DMS 273 (cell line): ENCODE measurements at regions not wholly inside any gene's neighbourhood (a gene's known extent, or its start where the extent isn't known, plus 50 kb on each side); places are given as distances from the start of the nearest gene placed in this dataset.
"Not testable (repeated sequence)": the region's sequence is repeated elsewhere in the genome, so short reads cannot be mapped to it uniquely, and the experiment has no call there.

Source experiments
- DNase-seq: peaks from one replicate; lab custom pipeline; 2025; ENCODE audit not compliant: unreplicated experiment; lab: John Stamatoyannopoulos, UW

DNA sequence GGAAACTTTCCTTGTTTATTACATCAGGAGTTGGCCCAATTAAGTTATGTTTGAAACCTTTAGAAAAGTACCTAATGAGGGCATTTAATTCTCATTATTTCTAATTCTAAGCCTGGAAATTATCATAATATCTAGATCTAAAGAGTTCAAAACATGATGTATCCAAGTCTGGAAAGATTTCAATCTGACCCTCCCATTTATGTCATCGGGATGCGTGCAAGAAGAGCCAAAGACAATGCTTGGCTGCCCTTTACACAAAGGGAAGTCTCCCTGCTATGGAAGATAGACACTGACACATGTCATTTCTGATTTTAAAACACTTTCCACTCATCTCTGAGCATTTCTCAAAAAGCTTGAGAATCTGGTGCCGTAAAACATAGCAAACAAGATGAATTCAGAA, 222.4 kb downstream of the ANTXR2 start:
- DNase-seq, result no peak

GRCh38 chr4:79848329-79848728, 224.7 kb downstream of the ANTXR2 start:
- no peak for DNase-seq

DNA sequence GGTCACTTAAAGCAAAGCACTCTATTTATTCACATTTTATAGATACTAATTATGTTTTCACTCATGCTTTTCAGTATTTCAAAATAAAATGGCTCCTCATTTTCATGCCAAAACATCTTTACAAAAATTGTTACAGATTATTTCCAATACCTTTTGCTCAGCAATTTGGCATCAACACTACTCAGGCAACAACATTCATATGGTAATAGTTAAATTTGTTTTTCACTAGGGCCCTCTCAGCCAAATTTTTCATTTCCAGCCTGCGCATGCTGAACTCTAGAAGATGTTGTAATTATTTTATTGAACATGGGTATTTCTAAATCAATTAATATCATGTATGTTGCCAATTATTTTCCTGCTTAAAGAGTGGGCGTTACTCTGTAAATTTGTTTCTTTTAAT, 225.6 kb downstream of the ANTXR2 start:
- DNase-seq, result no peak

DNA sequence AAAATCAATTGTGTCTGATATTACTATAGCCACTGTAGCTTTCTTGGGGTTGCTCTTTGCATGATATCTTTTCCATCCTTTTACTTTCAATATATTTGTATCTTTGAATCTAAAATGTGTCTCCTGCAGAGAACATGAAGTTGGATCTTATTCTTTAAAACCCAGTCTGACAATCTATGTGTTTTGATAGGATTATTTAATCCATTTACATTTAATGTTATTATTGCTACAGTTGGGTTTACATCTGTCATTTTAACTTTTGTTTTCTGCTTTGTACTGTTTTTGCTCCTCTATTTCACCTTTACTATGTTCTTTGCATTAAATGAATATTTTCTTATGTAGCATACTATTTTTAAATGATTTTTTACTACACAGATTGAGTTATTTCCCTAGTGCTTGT, 230.9 kb downstream of the ANTXR2 start:
- no peak for DNase-seq

- no peak for DNase-seq
These were observed 239.2 kb downstream of the ANTXR2 start for GRCh38 chr4:79833857-79834256.

- no peak for DNase-seq
These were observed 241.1 kb downstream of the ANTXR2 start for GRCh38 chr4:79831701-79832514.

DNA sequence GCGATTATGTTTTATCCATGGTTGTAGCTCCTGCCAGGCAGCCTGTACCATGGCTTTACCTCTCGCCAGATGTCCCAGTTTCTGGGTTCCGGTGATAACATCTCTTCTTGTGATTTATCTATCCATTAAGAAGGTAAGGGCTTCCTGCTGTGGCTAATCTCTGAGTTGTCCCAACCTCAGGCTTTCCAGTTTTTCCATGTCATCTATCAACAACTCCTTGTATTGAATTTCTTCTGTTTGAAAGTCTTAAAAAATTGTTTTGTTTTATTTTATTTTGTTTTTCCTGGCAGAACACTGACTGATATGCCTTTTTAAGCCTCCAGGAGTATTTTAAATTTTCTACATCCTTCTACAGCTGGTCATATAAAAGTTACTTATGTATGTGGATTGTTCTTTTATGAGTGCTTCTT, 241.9 kb downstream of the ANTXR2 start:
- DNase-seq, result peak; percentile 79

- DNase-seq, result no peak
These were observed 245.7 kb downstream of the ANTXR2 start for GRCh38 chr4:79827283-79827682.

DNA sequence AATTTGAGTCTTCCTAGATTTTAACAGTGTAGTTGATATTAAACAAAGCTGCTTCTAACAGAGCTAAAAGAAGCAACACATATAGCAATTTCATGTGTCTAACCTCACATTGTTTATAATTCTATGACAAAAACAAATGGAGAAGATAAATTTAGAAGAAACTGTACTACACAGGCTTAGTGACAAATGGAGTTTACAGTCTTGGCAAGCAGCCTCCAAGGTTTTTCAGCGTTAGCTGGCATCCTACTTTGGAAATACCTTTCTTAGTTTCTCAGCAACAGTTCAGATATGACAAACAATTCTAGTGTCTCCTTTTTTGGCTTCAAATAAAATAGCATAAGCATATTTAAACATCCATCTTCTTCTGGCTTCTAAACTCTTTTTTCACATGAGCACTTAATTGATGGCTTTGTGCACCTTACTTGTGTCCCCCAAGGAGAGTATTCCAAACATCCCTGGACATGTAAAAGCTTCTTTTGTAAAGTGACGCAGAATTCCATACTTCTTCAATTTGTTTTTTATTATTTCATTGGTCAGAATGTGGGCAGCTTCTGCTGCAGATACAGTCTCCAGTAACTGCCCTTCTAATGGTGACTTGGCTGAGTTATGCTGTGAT, 249.8 kb downstream of the ANTXR2 start:
- DNase-seq, result no peak

- peak; percentile 8 for DNase-seq
These were observed 252.6 kb downstream of the ANTXR2 start for GRCh38 chr4:79820427-79820826.

DNA sequence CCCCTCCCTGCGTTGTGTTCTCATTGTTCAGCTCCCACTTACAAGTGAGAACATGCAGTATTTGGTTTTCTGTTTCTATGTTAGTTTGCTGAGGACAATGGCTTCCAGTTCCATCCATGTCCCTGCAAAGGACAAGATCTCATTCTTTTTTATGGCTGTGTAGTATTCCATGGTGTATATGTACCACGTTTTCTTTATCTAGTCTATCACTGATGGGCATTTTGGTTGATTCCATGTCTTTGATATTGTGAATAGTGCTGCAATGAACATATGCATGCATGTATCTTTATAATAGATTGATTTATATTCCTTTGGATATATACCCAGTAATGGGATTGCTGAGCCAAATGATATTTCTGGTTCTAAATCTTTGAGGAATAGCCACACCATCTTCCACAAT, 265.1 kb downstream of the ANTXR2 start:
- DNase-seq, result not testable (repeated sequence)

DNA sequence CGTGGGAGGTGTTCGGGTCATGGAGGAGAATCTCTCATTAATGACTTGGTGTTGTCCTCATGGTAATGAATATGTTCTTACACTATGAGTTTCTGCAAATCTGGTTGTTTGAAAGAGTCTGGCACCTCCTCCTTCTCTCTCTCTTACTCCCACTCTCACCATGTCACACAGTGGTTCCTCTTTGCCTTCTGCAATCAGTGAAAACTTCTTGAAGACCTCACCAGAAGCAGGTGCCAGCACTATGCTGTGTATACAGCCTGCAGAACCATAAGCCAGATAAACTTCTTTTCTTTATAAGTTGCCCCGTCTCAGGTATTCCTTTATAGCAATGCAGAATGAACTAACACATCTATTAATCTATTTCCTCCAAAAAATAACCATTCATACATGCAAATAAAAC, 275.0 kb downstream of the ANTXR2 start:
- no peak for DNase-seq

GRCh38 chr4:79796948-79797347, 276.1 kb downstream of the ANTXR2 start:
- DNase-seq, result no peak

DNA sequence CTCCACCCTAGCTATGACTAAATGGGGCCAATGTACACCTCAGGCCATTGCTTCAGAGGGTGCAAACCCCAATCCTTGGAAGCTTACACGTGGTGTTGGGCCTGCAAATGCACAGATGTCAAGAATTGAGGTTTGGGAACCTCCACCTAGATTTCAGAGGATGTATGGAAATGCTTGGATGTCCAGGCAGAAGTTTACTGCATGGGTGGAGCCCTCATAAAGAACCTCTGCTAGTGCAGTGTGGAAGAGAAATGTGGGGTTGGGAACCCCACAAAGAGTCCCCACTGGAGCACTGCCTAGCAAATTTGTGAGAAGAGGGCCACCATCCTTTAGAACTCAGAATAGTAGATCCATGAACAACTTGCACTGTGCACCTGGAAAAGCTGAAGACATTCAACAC, 284.1 kb downstream of the ANTXR2 start:
- peak; percentile 11 for DNase-seq

- DNase-seq, result no peak
These were observed 292.9 kb downstream of the ANTXR2 start for GRCh38 chr4:79780129-79780528.

GRCh38 chr4:79772510-79772909, 300.5 kb downstream of the ANTXR2 start:
- DNase-seq, result no peak

- DNase-seq, result no peak
These were observed 308.9 kb downstream of the ANTXR2 start for GRCh38 chr4:79764120-79764519.

DNA sequence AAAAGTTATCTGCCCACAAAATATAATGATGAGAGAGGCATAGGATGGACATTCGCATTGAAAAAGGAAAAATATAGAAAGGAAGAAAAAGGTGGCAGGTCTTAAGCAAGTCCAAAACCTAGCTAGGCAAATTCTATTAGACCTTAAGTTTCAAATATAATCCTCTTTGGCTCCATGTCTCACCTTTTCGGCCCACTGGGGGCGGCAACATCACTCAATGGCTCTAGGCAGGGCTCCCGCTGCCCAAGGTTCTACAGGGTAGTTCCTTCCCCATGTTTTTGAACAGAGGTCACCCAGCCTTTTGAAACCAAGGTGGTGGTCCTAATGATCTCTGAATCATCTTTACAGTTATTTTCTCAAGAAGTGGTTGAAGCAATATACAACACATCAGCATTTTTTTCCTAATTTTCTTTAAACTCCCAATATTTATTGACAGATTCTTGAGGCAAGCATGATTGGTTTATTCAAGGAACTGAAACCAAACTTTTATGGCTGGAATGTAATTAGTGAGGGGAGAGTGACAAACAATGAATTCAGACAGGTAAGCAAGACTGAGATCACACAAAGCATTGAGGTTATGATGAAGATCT, 309.4 kb downstream of the ANTXR2 start:
- no peak for DNase-seq

- no peak for DNase-seq
These were observed 313.2 kb downstream of the ANTXR2 start for GRCh38 chr4:79759793-79760192.

DNA sequence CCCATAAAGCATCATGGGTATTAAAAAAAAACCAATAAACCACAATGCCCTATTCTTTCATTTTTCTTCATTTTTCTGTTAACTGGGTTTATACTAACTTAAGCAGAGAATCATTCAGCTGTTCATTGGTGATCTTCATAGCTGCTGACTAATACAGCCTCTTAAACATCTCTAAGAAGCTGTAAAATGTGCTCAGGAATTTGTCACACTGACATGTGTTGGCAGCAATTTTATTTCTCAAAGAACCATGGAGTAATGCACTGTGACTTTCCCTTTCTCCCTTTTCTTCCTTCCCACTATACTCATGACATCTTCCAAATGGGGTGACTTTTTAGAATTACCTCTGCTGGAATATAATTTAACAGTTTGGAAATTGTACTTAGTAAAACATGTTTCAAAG, 315.4 kb downstream of the ANTXR2 start:
- no peak for DNase-seq

DNA sequence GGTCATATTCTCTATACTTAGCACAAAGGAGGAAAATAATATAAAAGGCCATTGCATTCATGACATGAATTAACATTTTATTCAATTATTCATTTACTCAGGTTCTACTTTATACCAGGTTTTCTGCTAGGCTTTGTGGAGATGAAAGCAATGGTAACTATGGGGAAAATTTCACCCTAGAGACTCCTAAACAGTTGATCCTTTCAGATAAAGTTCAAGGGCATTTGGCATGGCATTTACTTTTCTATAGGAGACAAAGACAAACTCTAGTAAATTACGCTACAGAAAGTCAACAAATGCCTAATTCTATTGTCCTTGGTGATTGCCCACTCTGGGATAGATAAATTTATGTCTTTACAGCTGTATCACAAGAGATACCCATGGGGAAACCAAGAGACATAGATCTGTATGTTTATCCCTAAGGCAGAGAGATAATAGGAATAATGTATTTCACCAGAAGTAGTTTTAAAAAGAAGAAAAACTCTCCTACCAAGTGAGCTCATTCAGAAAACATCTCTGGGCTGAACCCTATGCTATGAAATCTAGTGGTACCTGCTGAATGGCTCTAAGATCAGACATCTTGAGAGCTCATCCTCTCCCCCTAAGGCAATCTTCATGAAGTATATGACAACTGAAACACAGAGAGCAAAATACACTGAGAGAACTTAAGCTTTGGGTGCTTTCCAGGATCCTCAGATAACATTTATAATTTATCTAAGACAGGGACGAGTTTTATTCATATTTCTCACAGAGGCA, 316.7 kb downstream of the ANTXR2 start:
- no peak for DNase-seq

GRCh38 chr4:79748835-79749234, 324.2 kb downstream of the ANTXR2 start:
- no peak for DNase-seq
